ENCODE measurements at regions not wholly inside any gene's neighbourhood (a gene's known extent, or its start where the extent isn't known, plus 50 kb on each side); places are given as distances from the start of the nearest gene placed in this dataset.

GRCh38 chr14:85333313-85333712 is 196.6 kb upstream of the FLRT2 start:
- no peaks in the 10 kb centered on the region for H3K36me3 ChIP-seq (ENCODE audit: insufficient read depth, low read length)
- H3K4me1 ChIP-seq (ENCODE audit: insufficient read depth, low read length, severe bottlenecking), result no peaks in the 10 kb centered on the region
- no peak overlapping the region for H3K4me3 ChIP-seq (ENCODE audit: low read depth, low read length, poor library complexity, severe bottlenecking)
- H4K20me1 ChIP-seq (ENCODE audit: insufficient read depth, low read length), result no peaks in the 10 kb centered on the region
- H3K79me2 ChIP-seq (ENCODE audit: insufficient read depth, low read length), result no peaks in the 10 kb centered on the region
- no peak overlapping the region for H3K27ac ChIP-seq (ENCODE audit: low read depth, low read length, poor library complexity, severe bottlenecking)
- no peaks in the 10 kb centered on the region for H3K9me2 ChIP-seq (ENCODE audit: low read depth, low read length)
- TF ChIP-seq CTCF (IDR thresholded peaks at IDR 0.05; ENCODE audit: low read length) (no peak), EZH2 (IDR thresholded peaks at IDR 0.05; ENCODE audit: borderline replicate concordance, low read length) (no peak)
- H3K27me3 ChIP-seq (ENCODE audit: insufficient read depth, low read length), result no peaks in the 10 kb centered on the region
- no peaks in the 10 kb centered on the region for H3K9me3 ChIP-seq (ENCODE audit: low read length)
- no peaks in the 10 kb centered on the region for H3F3A ChIP-seq (ENCODE audit: insufficient read depth, low read length)
- no peak overlapping the region for H3K4me2 ChIP-seq (ENCODE audit: low read length)
- no peak overlapping the region for H2AFZ ChIP-seq (ENCODE audit: low read length)
- H3K9ac ChIP-seq (ENCODE audit: low read length), result no peak overlapping the region

GRCh38 chr14:85333841-85334240 is 196.1 kb upstream of the FLRT2 start:
- TF ChIP-seq EZH2 (IDR thresholded peaks at IDR 0.05; ENCODE audit: borderline replicate concordance, low read length), result no peak
- no peak for TF ChIP-seq CTCF (IDR thresholded peaks at IDR 0.05; ENCODE audit: low read length)
- Histone ChIP-seq H3K27me3 (ENCODE audit: insufficient read depth, low read length) (no peaks in the 10 kb centered on the region), H2AFZ (ENCODE audit: low read length) (no peak overlapping the region), H4K20me1 (ENCODE audit: insufficient read depth, low read length) (no peaks in the 10 kb centered on the region), H3K79me2 (ENCODE audit: insufficient read depth, low read length) (no peaks in the 10 kb centered on the region), H3K27ac (ENCODE audit: low read depth, low read length, poor library complexity, severe bottlenecking) (no peak overlapping the region), H3K9me2 (ENCODE audit: low read depth, low read length) (no peaks in the 10 kb centered on the region), H3K4me1 (ENCODE audit: insufficient read depth, low read length, severe bottlenecking) (no peaks in the 10 kb centered on the region), H3K36me3 (ENCODE audit: insufficient read depth, low read length) (no peaks in the 10 kb centered on the region), H3K4me3 (ENCODE audit: low read depth, low read length, poor library complexity, severe bottlenecking) (no peak overlapping the region), H3K9ac (ENCODE audit: low read length) (no peak overlapping the region), H3F3A (ENCODE audit: insufficient read depth, low read length) (no peaks in the 10 kb centered on the region), H3K9me3 (ENCODE audit: low read length) (no peaks in the 10 kb centered on the region), H3K4me2 (ENCODE audit: low read length) (no peak overlapping the region)

GRCh38 chr14:85334316-85334715 is 195.6 kb upstream of the FLRT2 start:
- H3K27me3 ChIP-seq (ENCODE audit: insufficient read depth, low read length), result no peaks in the 10 kb centered on the region
- TF ChIP-seq EZH2 (IDR thresholded peaks at IDR 0.05; ENCODE audit: borderline replicate concordance, low read length) (no peak), CTCF (IDR thresholded peaks at IDR 0.05; ENCODE audit: low read length) (no peak)
- no peaks in the 10 kb centered on the region for H3K36me3 ChIP-seq (ENCODE audit: insufficient read depth, low read length)
- no peaks in the 10 kb centered on the region for H3K9me2 ChIP-seq (ENCODE audit: low read depth, low read length)
- no peak overlapping the region for H3K4me2 ChIP-seq (ENCODE audit: low read length)
- no peaks in the 10 kb centered on the region for H3K79me2 ChIP-seq (ENCODE audit: insufficient read depth, low read length)
- H3K9ac ChIP-seq (ENCODE audit: low read length), result no peak overlapping the region
- H3F3A ChIP-seq (ENCODE audit: insufficient read depth, low read length), result no peaks in the 10 kb centered on the region
- no peaks in the 10 kb centered on the region for H4K20me1 ChIP-seq (ENCODE audit: insufficient read depth, low read length)
- no peaks in the 10 kb centered on the region for H3K9me3 ChIP-seq (ENCODE audit: low read length)
- no peaks in the 10 kb centered on the region for H3K4me1 ChIP-seq (ENCODE audit: insufficient read depth, low read length, severe bottlenecking)
- H3K4me3 ChIP-seq (ENCODE audit: low read depth, low read length, poor library complexity, severe bottlenecking), result no peak overlapping the region
- H2AFZ ChIP-seq (ENCODE audit: low read length), result no peak overlapping the region
- no peak overlapping the region for H3K27ac ChIP-seq (ENCODE audit: low read depth, low read length, poor library complexity, severe bottlenecking)
